IPS-20b (cell line): ENCODE measurements at regions not wholly inside any gene's neighbourhood (a gene's known extent, or its start where the extent isn't known, plus 50 kb on each side); places are given as distances from the start of the nearest gene placed in this dataset.

ENCODE experiments used
- H3K27ac ChIP-seq: one replicate; pipeline ENCODE4 v1.5.1; 2013; ENCODE audit warnings: low read length
- H3K27me3 ChIP-seq: 2 replicates; pipeline ENCODE4 v1.6.1; 2013; ENCODE audit warnings: mild to moderate bottlenecking, low read length, inconsistent platforms; ENCODE audit not compliant: insufficient read depth
- H3K36me3 ChIP-seq: 2 replicates; pipeline ENCODE4 v1.6.1; 2013; ENCODE audit warnings: low read depth, mild to moderate bottlenecking, inconsistent platforms, low read length, moderate library complexity; ENCODE audit not compliant: insufficient read depth
- H3K4me1 ChIP-seq: 2 replicates; pipeline ENCODE4 v1.6.1; 2013; ENCODE audit warnings: mild to moderate bottlenecking, control low read depth, inconsistent platforms, low read length, moderate library complexity; ENCODE audit not compliant: insufficient read depth
- H3K4me3 ChIP-seq: 2 replicates; pipeline ENCODE4 v1.5.1; 2013; ENCODE audit warnings: mild to moderate bottlenecking, low read length, inconsistent platforms
- H3K9ac ChIP-seq: 2 replicates; pipeline ENCODE4 v1.6.1; 2013; ENCODE audit warnings: low read depth, mild to moderate bottlenecking, inconsistent platforms, low read length, moderate library complexity
- H3K9me3 ChIP-seq: 2 replicates; pipeline ENCODE4 v1.6.1; 2013; ENCODE audit warnings: mild to moderate bottlenecking, low read depth, low read length, inconsistent platforms; ENCODE audit not compliant: insufficient read depth

DNA sequence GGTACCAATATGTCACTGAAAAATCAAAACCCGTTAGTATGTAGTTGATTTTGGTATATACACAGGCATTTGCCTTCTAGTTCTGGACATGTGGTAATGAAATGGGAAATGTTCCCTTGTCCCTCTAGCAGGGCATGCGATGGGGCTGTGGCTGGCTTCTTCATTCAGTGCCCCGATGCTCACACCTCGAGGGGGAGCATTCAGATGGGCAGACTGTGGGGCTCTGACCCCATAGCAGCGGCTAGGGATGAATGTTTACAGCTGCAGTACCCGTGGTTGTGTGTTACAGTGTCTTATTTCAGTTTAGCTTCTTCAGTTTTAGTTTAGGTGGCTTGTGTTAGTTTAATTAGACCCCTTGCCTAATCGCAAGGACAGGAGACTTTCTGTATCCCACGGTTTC, 1741.0 kb upstream of the PCDH10 start:
- Histone ChIP-seq H3K9me3 (peaks cover 13% of the 10 kb centered on the region; the same call in 1 of the 2 replicates), H3K36me3 (no peaks in the 10 kb centered on the region), H3K9ac (no peak overlapping the region), H3K4me1 (no peaks in the 10 kb centered on the region), H3K27ac (no peak overlapping the region), H3K4me3 (no peak overlapping the region), H3K27me3 (no peaks in the 10 kb centered on the region)

DNA sequence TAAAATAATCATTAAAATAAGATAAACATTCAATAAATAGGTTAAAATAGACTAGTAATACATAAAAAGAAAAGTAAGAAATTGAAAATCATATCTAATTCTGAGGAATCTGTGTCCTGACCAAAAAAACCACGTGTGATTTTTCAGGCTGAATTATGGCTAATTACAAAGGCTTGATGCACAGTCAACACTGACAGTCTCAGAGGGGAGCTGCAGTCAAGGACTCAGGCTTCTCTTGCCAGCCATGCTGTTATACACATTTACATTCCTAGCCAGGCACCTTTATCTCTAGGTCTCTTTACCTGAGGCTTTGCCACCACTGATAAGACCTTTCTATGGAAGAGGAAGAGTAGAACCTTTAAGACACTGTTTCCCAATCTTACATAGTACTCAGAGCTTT, 1737.7 kb upstream of the PCDH10 start:
- Histone ChIP-seq H3K4me1 (no peaks in the 10 kb centered on the region), H3K27ac (no peak overlapping the region), H3K9me3 (peaks cover 13% of the 10 kb centered on the region; the same call in 1 of the 2 replicates), H3K9ac (no peak overlapping the region), H3K27me3 (no peaks in the 10 kb centered on the region), H3K4me3 (no peak overlapping the region), H3K36me3 (no peaks in the 10 kb centered on the region)

DNA sequence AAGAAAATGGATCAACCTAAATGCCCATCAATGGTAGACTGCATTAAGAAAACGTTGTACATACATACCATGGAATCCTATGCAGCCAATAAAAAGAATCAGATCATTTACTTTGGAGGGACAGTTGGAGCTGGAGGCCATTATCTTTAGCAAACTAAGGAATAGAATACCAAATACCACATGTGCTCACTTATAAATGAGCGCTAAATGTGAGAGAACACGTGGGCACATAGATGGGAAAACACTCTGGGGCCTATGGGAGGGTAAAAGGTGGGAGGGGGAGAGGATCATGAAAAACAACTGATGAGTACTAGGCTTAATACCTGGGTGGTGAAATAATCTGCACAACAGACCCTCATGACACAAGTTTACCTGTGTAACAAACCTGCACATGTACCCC, 1729.9 kb upstream of the PCDH10 start:
- Histone ChIP-seq H3K27me3 (no peaks in the 10 kb centered on the region), H3K9me3 (no peaks in the 10 kb centered on the region), H3K4me1 (no peaks in the 10 kb centered on the region), H3K27ac (no peak overlapping the region), H3K9ac (no peak overlapping the region), H3K4me3 (no peak overlapping the region), H3K36me3 (no peaks in the 10 kb centered on the region)

DNA sequence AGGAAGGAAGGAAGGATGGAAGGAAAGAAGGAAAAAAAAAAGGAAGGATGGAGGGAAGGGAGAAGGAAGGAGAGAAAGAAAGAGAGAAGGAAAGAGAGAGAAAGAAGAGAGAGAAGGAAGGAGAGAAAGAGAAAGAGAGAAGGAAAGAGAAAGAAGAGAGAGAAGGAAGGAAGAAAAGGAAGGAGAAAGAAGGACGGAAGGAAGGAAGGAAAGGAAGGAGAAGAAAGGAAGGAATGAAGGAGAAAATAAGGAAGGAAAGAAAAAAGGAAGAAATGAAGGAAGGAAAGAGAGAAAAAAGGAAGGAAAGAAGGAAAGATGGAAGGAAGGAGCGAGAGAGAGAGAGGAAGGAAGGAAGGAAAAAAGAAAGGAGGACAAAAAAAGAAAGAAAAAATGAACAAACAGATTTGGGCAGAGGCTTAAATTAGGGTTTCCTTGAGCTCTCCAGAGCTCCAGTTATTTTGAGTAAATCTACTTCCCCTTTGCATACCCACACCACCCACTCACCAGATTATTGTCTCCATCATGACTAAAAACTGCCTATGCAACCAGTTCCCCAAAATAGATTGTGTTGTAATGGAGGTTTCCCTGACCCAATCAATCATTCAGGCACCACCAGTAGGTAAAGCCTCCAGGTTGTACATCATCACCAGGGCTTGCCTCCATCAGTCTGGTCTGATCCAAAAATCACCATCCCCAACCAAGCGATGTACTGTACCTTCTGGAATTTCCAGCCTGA, 1722.9 kb upstream of the PCDH10 start:
- Histone ChIP-seq H3K4me1 (peaks cover 11% of the 10 kb centered on the region; the same call in 1 of the 2 replicates), H3K4me3 (no peak overlapping the region), H3K27me3 (no peaks in the 10 kb centered on the region), H3K27ac (no peak overlapping the region), H3K36me3 (no peaks in the 10 kb centered on the region), H3K9me3 (no peaks in the 10 kb centered on the region), H3K9ac (no peak overlapping the region)

DNA sequence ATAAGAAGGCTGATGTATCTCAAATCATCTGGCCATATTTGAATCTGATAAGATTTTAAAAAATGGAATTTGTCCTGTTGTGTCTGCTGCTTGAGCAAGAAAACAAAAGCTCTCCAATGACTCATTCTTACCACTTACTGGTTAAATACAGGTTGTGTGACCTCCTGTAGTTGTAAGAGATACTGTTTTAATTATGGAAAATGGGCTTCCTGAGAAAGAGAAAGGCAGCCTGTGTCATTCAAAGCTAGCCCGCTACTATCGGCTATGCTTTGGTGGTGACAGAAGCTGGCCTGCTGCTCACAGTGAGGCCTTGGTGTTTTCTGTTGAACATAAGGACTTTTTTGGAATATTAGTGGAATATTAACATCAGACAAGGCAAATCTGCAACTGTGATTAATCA, 1722.1 kb upstream of the PCDH10 start:
- Histone ChIP-seq H3K27me3 (no peaks in the 10 kb centered on the region), H3K9me3 (no peaks in the 10 kb centered on the region), H3K36me3 (no peaks in the 10 kb centered on the region), H3K4me3 (no peak overlapping the region), H3K27ac (no peak overlapping the region), H3K4me1 (peaks cover 11% of the 10 kb centered on the region; the same call in 1 of the 2 replicates), H3K9ac (no peak overlapping the region)

DNA sequence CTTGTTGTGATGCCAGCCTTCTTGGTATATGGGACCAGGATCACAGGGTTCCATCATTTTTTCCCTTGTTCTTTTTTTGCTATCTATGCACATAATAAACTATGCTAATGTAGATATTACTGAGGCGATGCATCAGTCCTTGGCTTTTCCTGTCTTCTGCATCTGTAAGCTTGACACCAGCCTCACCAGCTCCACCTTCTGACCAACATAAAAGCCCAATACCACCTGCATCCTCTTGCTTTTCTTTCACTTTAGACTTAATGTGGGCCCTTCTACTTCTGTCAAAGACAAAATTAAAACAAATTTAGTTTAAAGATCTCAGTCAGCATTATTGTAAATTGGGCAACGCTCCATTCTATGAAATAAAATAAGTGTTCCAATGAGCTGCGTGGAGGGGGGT, 1718.8 kb upstream of the PCDH10 start:
- Histone ChIP-seq H3K9me3 (no peaks in the 10 kb centered on the region), H3K4me3 (no peak overlapping the region), H3K27me3 (no peaks in the 10 kb centered on the region), H3K4me1 (peaks cover 11% of the 10 kb centered on the region; the same call in 1 of the 2 replicates), H3K36me3 (no peaks in the 10 kb centered on the region), H3K9ac (no peak overlapping the region), H3K27ac (no peak overlapping the region)

DNA sequence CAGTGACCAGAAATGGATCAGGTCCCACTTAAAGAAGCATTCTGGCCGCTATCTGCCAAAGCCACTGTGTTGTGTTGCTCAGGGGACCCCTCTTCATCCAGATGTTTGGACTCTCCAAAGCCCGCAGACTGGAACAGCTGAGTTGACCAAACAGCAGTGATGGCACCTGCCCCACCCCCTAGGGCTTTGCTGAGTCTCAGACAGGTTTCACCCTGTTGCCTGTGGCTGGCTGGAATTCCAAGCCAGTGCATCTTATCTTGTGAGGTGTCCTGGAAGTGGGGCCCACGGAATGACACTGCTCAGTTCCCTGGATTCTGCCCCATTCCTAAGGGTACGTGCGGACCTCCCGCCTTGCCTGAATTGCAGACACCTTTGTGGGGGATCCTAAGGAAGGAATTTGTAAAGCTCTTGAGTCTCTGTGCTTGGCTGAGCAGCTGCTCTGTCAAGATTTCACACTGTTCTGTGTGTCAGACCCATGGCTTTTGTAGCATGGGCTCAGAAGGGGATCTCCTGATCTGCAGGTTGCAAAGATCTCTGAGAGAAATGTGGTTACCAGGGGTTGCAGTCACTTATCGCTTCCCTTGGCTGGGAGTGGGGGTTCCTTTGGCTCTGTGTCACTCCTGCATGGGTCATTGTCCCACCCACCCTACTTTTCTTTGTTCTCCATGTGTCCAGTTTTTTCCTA, 1707.9 kb upstream of the PCDH10 start:
- Histone ChIP-seq H3K9me3 (no peaks in the 10 kb centered on the region), H3K4me3 (no peak overlapping the region), H3K4me1 (no peaks in the 10 kb centered on the region; the same call in 1 of the 2 replicates), H3K36me3 (no peaks in the 10 kb centered on the region), H3K27me3 (no peaks in the 10 kb centered on the region), H3K9ac (no peak overlapping the region), H3K27ac (no peak overlapping the region)

DNA sequence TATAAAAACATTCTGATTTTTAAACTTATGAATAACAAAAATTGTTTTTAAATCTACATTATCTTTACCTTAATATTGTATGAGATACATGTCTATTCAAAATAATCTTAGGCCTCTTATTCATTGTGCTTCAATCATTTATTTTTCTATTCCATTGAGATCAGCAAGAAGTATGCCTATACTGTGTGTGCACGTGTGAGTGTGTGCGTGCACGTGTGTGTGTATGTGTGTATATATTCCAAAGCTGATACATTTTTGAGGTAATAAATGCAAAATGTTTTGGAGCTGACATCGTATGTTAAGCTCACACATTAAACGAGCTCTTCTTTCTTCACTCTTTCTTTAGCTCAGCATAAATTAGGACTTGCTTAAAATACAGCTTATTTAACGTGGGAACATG, 1701.2 kb upstream of the PCDH10 start:
- Histone ChIP-seq H3K27ac (no peak overlapping the region), H3K9me3 (no peaks in the 10 kb centered on the region), H3K4me3 (no peak overlapping the region), H3K4me1 (no peaks in the 10 kb centered on the region; the same call in 1 of the 2 replicates), H3K27me3 (no peaks in the 10 kb centered on the region), H3K36me3 (no peaks in the 10 kb centered on the region), H3K9ac (no peak overlapping the region)

DNA sequence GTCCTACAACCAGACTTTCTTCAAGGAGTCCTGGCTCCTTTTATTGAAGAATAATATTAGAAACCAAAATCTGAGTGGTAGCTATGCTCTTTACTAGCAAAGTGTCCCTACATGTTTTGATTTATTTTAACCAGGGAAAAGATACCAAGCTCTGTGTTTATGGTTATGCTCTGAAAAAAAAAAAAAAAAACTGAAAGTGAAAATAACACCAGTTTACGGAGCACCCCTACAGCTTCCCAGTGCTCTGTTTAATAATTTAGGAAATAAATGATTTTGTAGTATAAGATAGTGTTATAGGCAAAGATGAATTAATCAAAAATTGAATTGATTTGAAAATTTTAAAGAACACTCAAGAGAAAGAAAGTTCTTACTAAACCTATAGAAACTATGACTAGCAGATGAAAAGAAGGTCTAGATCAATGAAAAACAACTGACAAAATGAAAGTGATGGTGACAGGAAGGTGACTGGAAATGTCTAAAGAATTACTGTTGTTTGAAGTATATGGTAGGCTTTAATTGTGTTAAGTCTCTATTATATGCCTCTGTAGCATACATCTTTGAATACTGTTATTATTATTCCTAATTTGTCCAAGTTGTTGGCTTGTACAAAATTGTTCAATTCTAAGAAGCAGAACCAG, 1698.4 kb upstream of the PCDH10 start:
- Histone ChIP-seq H3K9ac (no peak overlapping the region), H3K4me3 (no peak overlapping the region), H3K27ac (no peak overlapping the region)

DNA sequence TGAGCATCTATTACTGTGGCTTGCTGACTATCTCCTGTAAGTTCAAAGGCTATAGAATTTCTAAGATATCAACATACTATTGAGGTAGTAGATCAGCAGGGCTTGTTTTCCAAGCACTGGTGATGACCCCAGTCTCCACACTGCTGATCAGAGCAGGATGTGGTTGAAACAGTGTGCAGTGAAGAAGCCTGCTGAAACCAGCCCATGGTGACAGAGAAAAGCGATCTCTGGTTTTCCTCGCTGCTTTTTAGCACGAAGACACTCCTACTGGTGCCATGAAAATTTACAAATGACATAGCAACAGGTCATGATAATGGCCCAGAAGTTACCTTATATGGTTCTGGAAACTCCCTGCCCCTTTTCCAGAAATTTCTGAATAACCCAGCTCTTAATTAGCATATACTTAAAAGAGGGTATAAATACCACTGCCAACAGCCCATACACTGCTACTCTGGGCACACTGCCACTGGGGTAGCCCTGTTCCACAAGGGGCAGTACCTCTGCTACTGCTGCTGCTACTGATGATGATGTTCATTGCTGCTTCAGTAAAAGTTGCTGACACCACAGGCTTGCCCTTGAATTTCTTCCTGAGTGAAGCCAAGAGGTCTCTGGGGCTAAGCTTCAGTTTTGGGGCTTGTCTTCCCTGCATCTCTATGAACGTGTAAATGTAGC, 1689.5 kb upstream of the PCDH10 start:
- H3K27ac ChIP-seq: no peak overlapping the region
- H3K4me1 ChIP-seq: no peaks in the 10 kb centered on the region
- H3K27me3 ChIP-seq: no peaks in the 10 kb centered on the region
- H3K9me3 ChIP-seq: no peaks in the 10 kb centered on the region
- H3K9ac ChIP-seq: no peak overlapping the region
- H3K4me3 ChIP-seq: no peak overlapping the region
- no peaks in the 10 kb centered on the region for H3K36me3 ChIP-seq

More for the DNA sequence above, 1698.4 kb upstream of the PCDH10 start:
- Histone ChIP-seq H3K36me3 (no peaks in the 10 kb centered on the region), H3K27me3 (no peaks in the 10 kb centered on the region), H3K4me1 (no peaks in the 10 kb centered on the region), H3K9me3 (no peaks in the 10 kb centered on the region)

DNA sequence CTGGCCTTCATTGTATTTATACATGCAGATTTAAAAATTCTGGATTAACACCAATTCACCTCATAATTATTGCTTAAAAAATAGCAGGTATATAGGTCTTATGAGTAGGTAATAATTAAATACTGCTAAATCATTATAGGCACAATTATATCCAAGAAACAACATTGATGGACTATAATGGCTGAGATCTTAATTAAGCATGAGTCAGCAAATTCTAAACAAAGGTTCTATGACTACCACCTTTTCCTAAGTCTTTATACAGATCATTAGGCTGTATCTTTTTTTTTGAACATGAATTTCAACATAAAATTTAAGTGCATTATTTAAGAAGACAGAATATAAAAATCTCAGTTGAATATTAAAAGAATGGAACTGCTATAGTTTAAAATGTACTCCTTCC, 1678.7 kb upstream of the PCDH10 start:
- H3K4me3 ChIP-seq: no peak overlapping the region
- no peaks in the 10 kb centered on the region for H3K4me1 ChIP-seq
- H3K9me3 ChIP-seq: peaks cover 6% of the 10 kb centered on the region
- no peaks in the 10 kb centered on the region for H3K27me3 ChIP-seq
- H3K9ac ChIP-seq: no peak overlapping the region
- H3K27ac ChIP-seq: no peak overlapping the region
- H3K36me3 ChIP-seq: no peaks in the 10 kb centered on the region
